Left hindlimb (tissue), 1 donor: ENCODE measurements at regions not wholly inside any gene's neighbourhood (a gene's known extent, or its start where the extent isn't known, plus 50 kb on each side); places are given as distances from the start of the nearest gene placed in this dataset.

ENCODE experiments used
- DNase-seq: peaks from one replicate; pipeline ENCODE4 v3.0.0-alpha.2; 2018

- DNase-seq = no peak
These were observed 79.3 kb upstream of the BCOR start for GRCh38 chrX:40177117-40177430.

DNA sequence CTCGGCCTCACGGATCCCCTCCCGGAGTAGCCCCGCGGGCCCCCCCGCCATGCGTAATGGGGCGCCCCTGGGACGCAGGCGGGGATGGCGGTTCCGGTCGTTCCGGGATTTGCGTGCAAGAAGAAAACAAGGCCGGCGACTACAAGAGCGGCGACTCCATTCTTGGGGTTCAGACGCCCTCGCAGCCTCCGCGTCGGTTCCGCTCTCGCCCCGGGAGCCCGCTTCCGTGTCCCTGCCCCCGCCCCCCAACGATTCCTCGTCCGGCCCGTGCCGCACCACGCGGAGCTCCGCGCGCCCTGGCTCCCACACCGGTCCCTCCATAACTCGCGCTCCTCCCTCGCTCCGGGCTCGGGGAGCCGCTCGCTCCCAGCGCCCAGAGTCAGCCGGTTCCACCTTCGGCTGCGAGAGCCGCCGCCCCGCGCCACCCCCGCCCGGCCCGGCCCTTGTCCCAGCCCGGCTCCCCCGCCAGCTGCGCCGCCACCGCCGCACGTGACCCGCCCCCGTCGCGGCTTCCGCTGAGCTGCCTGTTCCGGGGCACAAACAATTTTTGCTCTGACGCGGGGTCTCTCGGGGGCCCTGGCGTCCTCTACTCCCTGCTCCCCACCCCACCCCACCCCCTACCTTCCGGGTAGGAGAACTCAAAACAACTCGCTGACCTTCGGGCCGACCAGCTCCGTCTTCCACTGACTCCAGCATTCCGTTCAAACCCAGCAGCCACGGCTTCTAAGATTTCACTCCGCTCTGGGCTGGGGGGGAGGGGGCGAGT, 78.8 kb upstream of the BCOR start:
- peak; percentile 83 for DNase-seq

GRCh38 chrX:40175511-40176350, 78.0 kb upstream of the BCOR start:
- DNase-seq = peak; percentile 83

DNA sequence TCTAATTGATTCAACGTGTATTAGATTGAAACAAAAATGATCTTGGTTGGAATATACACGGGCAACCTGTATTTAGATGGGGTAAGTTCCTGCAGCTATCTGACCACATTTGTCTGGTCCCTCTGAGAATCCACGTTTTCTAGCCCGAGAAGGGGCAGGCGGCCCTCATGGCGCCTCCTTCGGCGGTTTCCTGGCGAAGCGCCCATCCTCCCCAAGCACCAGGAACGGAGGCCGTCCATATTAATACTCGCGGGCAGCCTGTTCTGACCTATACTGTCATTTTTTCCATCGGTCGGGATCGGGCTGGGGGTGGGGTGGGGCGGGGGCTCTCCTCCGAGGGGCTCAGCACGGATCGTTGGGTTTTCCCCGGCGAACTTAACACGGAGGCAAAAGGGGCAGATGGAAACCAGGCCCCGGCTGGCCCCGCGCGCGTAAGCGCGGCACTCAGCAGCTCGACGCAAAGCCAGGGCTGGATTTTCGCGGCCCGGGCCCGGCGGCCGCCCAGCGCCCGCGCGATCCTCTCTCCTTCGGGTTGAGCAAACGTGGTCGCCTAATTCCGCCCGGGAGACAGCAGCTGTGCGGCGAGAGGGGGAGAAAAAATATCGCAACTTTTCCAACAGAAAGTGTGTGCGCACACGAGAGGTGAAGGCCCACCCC, 77.2 kb upstream of the BCOR start:
- DNase-seq = peak; percentile 77

- DNase-seq = peak; percentile 45
These were observed 76.5 kb upstream of the BCOR start for GRCh38 chrX:40174001-40174853.

GRCh38 chrX:40173143-40174000, 75.6 kb upstream of the BCOR start:
- no peak for DNase-seq

- DNase-seq = peak; percentile 34
These were observed 74.8 kb upstream of the BCOR start for GRCh38 chrX:40172401-40173142.

DNA sequence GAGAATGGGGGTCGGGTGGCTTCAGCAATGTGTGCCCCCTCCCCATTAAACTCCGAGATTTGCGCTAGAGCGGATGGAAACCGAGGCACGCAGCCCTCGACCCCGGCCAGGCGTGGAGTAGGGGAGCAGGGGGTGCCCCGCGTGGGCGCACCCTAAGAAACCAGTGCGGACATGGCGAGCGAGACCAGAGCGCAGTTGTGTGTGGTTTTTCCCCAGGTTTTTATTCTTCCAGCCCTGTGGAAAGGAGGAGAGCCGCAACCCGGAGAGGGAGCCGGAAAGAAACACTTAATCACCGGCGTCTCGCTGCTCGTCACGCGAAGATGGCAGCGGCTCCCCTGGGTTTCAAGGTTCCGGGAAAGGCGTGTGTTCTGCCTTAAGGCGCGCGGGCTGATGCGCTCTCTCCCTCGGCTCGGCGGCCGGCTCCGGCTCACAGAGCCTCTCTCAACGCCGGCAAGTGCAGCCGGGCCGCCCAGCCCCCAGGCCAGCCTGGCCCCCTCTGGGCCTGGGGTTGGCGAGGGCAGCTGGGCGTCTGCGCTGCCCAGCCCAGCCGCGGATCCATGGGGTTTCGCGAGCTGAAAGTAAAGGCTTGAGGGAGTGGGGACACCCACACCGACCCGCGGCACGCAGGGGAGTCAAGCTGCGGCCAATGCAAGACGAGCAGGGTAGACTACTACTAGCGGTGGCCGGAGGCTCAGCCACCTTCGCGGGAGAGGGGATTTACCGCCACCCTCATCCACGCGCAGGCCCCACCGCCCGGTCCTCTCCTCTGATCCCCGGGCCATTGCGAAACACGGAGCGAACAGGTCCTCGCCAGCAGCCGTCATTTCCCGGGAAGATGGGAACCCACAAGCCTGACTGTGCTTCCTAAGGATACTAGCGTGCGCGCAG, 74.0 kb upstream of the BCOR start:
- peak; percentile 71 for DNase-seq

DNA sequence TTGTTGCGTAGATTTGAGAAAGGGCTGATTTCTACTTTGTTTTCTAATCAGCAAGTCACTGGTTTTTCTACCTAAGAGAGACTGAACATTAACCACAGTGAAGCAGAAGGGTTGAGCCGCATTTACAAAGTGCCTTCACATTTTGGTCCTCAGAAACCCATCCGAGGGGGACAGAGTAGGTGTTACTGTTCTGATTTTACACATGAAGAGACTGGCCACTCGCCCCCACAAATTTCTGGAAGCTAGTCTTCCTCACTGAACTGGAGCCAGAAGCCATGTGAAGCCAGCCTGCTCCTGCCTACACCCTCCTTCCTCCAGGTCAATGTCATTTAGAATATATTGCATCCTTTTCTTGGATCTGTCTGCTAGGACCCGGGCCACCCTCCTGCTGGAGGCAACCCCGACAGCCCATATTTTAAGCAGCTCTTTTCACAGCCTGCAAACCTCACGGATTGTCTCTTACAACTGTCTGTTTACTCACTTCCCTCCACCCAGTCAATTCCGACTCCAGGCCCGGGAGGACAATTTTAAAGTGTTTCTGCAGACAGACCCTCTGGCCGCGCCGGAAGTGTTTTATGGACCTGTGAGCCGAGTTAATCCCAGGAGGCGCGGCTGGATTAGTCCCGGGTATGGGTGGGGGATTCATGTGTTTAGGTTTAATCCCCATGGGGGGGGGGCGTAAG, 73.2 kb upstream of the BCOR start:
- peak; percentile 37 for DNase-seq

DNA sequence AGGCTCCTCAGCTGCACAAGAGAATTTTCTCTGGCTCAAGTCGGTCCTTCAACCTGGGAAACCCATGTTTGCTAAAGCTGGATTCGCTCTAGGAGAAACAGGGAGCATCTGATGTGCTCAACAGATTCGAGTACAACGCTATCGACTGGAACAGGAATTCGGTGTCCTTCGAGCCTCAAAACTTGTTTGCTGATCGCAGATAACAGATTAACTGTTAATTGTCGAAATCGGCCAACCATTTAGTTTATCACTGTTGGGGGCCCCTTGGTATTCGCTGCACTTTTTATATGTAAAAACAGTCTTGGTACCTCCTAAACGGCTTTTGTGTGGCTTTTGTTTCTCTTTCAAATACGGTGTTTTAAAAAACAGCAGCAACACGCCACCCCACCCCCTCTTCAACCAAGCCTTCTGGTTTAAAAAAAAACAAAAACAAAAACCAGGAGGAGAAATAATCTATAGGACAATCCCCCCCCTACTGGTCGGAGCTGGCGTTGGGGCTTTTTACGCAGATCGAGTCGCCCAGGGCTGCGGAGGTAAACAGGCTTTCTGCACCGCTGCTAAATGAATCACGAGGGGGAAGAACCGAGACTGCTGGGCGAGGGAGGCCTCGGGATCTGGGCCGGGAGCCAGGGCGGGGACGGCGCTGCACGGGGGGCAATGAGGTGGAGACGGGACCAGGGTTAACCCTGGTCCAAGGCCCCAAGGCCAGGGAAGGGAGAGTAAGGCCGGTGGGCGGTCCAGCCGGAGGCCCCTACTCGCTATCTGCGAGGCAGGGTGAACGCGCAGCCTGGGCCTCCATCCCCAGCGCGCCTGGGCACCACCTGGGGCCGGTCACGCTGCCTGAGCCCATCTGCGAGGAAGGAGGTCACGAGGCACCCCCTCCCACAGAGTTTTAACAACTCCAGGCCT, 71.7 kb upstream of the BCOR start:
- peak; percentile 70 for DNase-seq

GRCh38 chrX:40168480-40169011, 70.8 kb upstream of the BCOR start:
- DNase-seq = no peak

DNA sequence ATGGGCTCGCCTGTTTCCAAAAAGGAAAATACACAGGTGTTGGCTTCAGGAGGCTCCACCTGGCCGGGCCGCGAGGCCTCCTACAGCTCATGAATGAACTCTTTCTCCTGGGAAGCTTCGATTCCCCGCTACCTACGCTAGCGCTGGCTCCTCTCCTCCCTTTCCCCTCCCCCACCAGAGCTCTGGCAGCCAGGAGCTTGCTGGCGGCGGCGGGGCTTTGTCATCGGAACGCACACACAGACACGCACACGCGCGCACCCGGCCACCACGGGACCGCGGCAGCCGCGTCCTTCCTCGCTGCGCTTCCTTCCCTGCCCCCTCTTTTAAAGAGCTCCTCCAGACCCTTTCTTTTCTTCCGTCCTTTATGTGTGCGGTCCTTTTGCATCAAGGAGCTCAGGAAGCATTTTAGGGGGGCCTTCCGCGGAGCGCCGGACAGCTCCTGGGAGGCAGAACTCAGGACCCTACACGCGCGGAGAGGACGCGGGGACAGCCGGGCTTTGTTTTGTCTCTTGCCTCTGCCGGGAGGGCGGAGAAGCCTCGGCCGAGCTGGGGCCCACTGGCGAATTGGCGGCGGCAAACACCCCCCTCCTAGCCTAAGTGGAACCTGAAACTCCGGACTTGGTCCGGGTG, 70.2 kb upstream of the BCOR start:
- peak; percentile 56 for DNase-seq

- DNase-seq = no peak
These were observed 69.6 kb upstream of the BCOR start for GRCh38 chrX:40167233-40167849.

DNA sequence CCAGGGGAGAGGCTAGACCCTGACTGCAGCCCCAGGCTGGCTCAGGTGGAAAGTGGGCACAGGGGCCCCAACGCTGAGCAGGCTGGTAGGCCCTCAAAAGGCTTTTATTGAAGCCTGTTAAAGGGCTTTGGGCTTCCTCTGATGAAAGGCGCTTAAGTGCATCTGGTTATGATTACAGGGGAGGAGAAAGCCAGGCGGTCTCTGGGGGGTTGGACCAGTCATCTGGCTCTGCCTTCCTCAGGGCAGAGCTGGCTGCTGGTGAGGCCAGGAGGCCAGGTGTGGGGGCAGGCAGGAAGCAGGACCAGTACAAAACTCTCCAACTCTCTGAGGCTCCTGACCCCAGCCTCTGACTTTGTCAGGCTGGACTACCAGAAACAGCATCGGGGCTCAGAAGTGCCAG, 68.8 kb upstream of the BCOR start:
- DNase-seq = peak; percentile 35

DNA sequence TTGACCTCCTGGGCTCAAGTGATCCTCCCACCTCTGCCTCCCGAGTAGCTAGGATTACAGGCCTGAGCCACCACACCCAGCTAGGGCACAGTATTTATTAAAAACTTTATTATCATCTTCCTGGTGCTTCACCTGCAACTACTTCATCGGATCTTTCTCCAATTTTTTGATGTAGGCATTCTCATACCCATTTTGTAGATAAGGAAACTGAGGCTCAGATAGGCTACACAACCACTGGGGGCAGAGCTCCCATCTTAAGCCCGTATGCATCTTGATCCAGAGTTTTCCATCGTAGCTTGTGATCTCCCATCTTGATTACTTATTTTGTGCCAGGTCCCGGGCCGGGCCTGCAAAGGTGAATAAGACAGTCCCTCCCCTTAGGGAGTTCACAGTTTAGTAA, 68.1 kb upstream of the BCOR start:
- DNase-seq = no peak

DNA sequence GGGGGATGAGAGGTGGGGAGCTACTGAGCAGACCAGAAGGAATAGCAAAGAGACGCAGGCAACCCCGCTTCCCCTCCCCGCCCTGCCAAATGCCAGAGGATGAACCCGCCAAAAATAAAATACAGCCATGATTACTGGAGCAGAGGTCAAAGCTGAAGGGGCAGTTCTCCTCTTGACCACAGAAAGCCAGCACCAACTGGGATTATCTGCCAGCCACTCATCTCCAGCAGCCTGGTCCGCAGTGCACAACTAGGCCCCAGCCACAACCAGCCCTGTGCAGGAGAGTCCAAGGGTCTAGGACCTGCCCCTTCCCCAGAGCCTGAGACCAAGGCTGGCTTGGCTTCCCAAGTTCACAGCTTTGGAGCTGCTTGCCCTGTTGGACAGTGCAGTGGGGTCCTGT, 67.4 kb upstream of the BCOR start:
- DNase-seq = no peak

DNA sequence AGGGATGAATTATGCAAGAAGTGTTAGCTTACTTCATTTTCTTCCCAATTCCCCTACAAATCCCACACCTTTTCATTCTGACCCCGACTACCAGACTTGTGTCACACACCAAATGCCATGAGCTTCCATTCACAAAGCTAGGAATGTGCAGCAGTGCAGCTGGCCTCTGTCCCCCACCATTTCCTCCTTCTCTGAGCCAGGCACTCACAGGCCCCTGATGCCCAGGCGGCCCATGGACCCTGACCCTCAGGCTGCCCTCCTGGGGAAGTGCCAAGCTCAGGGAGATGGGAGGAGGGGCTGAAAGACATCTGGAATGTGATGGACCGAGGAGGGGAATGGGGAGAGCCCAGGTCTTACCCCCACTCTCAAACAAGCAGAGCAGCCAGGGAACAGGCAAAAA, 67.0 kb upstream of the BCOR start:
- no peak for DNase-seq
